Prostate gland (tissue), 2 donors: ENCODE measurements at regions not wholly inside any gene's neighbourhood (a gene's known extent, or its start where the extent isn't known, plus 50 kb on each side); places are given as distances from the start of the nearest gene placed in this dataset.
"Not testable (repeated sequence)": the region's sequence is repeated elsewhere in the genome, so short reads cannot be mapped to it uniquely, and the experiment has no call there.

Source experiments
- DNase-seq: peaks from one replicate; pipeline ENCODE4 v3.0.0-alpha.2; 2019; ENCODE audit warnings: low spot score
- H3K27ac ChIP-seq, 2 donors: fragments of 200-600 bp; sonication (generic); 2 replicates each; pipeline ENCODE4 v1.5.1; 2017 to 2019
- H3K27me3 ChIP-seq: fragments of 200-600 bp; sonication (generic); replicated peaks from 2 replicates; pipeline ENCODE4 v1.5.1; 2019; ENCODE audit not compliant: insufficient read depth
- H3K36me3 ChIP-seq, 2 donors: fragments of 200-600 bp; sonication (generic); 1 replicate in 1 of 2; 2 replicates in 1 of 2; pipeline versions ENCODE4 v1.5.1 to v1.8.1; 2017 to 2019
- H3K4me1 ChIP-seq: fragments of 200-600 bp; sonication (generic); replicated peaks from 2 replicates; pipeline ENCODE4 v1.5.1; 2019
- H3K4me3 ChIP-seq, 2 donors: fragments of 200-600 bp; sonication (generic); 2 replicates each; pipeline ENCODE4 v1.5.1; 2017 to 2019
- H3K9me3 ChIP-seq: fragments of 200-600 bp; sonication (generic); 2 replicates; pipeline ENCODE4 v1.5.1; 2017
- POLR2A ChIP-seq: fragments of 450-650 bp; IDR thresholded peaks from one replicate; pipeline ENCODE4 v1.6.1; 2016; ENCODE audit warnings: antibody characterized with exemption, mild to moderate bottlenecking
- POLR2AphosphoS5 ChIP-seq: sonication (generic); formaldehyde crosslinking; IDR thresholded peaks from one replicate; pipeline ENCODE4 v1.6.1; 2017; ENCODE audit warnings: antibody characterized with exemption
- WGBS: methylation state at CpG from one replicate; pipeline ENCODE4 v1.1.5; 2018; 5-methylcytosine and 5-hydroxymethylcytosine counted together
- intact Hi-C: fragments of 100-400 bp; cut with DNase I; formaldehyde crosslinking; loops from one replicate; pipeline ENCODE4 v1.14.2; 2022
- TF ChIP-seq, protein P1 (sequence below), 4 experiments: fragments of 200-600 bp in 2 of 4; fragments of 450-650 bp in 2 of 4; sonication (generic) in 2 of 4; IDR thresholded peaks; 1 replicate in 3 of 4; 2 replicates in 1 of 4; pipeline ENCODE4 v1.5.1; 2016 to 2019; ENCODE audit warnings: antibody characterized with exemption in 4 of 4, mild to moderate bottlenecking in 2 of 4, moderate library complexity in 2 of 4

DNA sequence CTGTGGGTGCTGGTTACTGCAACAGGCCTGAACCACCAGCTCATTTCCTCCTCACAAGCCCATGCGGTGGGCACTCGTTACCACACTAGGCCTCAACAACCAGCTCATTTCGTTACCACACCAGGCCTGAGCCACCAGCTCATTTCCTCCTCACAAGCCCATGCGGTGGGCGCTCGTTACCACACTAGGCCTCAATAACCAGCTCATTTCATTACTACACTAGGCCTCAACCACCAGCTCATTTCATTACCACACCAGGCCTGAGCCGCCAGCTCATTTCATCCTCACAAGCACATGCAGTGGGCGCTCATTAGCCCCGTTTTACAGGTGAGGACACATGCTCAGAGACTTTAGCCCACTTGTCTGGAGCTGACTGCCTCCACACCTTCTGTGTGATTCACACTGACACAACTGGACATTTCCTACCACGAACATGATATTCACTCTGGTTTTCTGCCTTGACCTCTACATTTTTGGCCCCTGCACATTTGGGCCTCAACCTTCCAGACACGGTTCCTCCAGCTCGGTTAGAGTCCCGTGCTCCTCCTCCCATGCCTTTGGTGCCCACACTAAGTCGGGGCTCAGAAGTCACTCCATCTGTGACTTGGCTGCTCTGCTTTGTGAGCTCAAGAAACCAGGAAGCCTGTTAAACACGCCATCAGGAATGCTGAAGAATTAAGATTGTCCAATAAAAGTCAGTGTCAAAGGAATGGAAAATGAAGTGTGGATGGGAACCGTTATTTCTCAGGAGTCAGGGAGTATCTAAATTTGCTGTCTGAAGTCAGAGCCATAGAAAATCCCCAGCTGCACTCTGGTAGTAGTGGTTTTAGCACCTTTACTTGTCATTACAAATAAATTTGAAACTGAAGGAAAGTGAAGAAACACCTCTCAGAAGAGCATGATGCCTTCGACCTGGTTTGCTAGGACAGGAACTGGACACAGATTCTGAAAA is 55.8 kb upstream of the LANCL2 start:
- TF ChIP-seq POLR2A (no peak), POLR2AphosphoS5 (no peak)
- TF ChIP-seq, protein P1, sequence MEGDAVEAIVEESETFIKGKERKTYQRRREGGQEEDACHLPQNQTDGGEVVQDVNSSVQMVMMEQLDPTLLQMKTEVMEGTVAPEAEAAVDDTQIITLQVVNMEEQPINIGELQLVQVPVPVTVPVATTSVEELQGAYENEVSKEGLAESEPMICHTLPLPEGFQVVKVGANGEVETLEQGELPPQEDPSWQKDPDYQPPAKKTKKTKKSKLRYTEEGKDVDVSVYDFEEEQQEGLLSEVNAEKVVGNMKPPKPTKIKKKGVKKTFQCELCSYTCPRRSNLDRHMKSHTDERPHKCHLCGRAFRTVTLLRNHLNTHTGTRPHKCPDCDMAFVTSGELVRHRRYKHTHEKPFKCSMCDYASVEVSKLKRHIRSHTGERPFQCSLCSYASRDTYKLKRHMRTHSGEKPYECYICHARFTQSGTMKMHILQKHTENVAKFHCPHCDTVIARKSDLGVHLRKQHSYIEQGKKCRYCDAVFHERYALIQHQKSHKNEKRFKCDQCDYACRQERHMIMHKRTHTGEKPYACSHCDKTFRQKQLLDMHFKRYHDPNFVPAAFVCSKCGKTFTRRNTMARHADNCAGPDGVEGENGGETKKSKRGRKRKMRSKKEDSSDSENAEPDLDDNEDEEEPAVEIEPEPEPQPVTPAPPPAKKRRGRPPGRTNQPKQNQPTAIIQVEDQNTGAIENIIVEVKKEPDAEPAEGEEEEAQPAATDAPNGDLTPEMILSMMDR (IDR thresholded peaks at IDR 0.05), result no peak
- no peak for DNase-seq
- no peaks in the 10 kb centered on the region for H3K4me1 ChIP-seq
- H3K36me3 ChIP-seq, result no peaks in the 10 kb centered on the region
- H3K9me3 ChIP-seq, result no peaks in the 10 kb centered on the region
- 83% methylated on average over 17 of the region's 17 CpGs for WGBS
- intact Hi-C loops, result no loop called here
- no peak overlapping the region for H3K27ac ChIP-seq
- H3K27me3 ChIP-seq, result no peaks in the 10 kb centered on the region
- H3K4me3 ChIP-seq, result no peak overlapping the region

DNA sequence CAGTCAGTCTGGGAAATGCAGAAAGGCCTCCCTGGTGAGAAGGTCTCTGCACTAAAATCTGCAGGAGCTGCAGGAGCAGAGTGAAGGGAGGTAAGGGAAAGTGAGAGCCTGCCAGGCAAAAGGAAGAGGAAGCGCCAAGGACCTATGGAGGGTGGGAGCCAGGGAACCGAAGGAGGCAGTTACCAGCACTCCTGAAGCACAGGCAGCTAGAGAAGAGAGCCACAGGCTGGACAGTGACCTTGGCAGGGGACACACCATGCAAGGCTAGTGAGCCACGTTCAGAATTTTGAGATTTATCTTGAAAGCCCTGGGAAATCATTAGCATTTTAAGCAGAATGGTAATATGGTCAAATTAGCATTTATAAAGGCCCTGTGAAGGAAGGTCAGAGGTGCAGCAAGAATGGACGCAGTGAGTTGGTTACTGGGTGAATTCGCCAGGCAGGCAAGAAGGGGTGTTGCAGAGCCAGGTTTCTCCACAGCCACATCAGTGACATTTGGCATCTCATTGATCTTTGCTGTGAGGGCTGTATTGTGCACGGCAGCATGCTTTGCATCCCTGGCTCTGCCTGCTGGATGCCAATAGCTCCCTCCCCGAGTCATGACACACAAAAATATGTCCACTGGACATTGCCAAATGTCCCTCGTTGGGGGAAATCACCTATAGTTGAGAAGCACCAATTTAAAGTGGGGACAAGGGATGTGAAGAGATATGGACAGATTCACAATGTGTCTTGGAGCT is 54.7 kb upstream of the LANCL2 start:
- WGBS, result 82% methylated on average over 8 of the region's 8 CpGs
- Histone ChIP-seq H3K27me3 (no peaks in the 10 kb centered on the region), H3K4me1 (no peaks in the 10 kb centered on the region), H3K9me3 (no peaks in the 10 kb centered on the region), H3K27ac (no peak overlapping the region), H3K36me3 (no peaks in the 10 kb centered on the region), H3K4me3 (no peak overlapping the region)
- intact Hi-C loops, result no loop called here
- no peak for DNase-seq
- TF ChIP-seq POLR2A, result no peak
- TF ChIP-seq, protein P1 (IDR thresholded peaks at IDR 0.05), result no peak
- TF ChIP-seq POLR2AphosphoS5, result no peak

DNA sequence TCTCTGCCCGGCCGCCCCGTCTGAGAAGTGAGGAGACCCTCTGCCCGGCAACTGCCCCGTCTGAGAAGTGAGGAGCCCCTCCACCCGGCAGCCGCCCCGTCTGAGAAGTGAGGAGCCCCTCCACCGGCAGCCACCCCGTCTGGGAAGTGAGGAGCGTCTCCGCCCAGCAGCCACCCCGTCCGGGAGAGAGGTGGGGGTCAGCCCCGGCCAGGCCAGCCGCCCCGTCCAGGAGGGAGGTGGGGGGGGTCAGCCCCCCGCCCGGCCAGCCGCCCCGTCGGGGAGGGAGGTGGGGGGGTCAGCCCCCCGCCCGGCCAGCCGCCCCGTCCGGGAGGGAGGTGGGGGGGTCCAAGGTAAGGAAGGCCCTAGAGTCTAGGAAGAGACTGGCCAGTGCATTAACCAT is 53.2 kb upstream of the LANCL2 start:
- H3K4me1 ChIP-seq, H3K27ac ChIP-seq, H3K9me3 ChIP-seq, DNase-seq, intact Hi-C loops, H3K27me3 ChIP-seq, H3K4me3 ChIP-seq, H3K36me3 ChIP-seq: not testable (repeated sequence)
- 93% methylated on average over 9 of the region's 27 CpGs for WGBS

DNA sequence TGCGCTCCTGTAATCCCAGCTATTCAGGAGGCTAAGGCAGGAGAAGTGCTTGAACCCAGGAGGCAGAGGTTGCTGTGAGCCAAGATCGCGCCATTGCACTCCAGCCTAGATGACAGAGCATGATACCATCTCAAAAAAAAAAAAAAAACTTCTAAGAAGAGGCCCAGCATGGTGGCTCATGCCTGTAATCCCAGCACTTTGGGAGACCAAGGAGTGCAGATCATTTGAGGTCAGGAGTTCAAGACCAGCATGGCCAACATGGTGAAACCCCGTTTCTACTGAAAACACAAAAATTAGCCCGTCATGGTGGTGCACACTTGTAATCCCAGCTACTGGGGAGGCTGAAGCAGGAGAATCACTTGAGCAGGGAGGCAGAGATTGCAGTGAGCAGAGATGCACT is 51.5 kb upstream of the LANCL2 start:
- H3K27me3 ChIP-seq, H3K4me3 ChIP-seq, intact Hi-C loops, H3K27ac ChIP-seq, H3K4me1 ChIP-seq, DNase-seq, H3K9me3 ChIP-seq, H3K36me3 ChIP-seq: not testable (repeated sequence)
- 85% methylated on average over 5 of the region's 5 CpGs for whole genome bisulfite sequencing

DNA sequence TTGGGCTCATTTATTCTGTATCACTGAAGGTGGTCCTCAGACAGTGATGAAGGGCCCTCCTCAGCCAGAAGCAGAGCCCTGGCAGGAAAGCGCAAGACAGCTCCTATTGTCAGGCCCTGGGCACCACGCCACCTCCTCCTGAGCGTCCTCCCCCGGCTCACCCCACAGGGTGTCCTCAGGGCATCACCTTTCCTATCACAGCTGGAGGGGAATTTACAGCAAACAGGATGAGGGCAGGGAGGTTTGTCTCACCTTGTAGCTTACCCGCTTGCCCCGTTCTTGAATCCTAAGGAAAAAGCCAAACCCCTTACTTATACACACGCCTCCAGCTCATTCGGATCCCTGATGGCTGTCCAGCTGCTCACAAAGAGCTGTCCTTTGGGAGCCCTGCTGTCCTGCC is 50.2 kb upstream of the LANCL2 start:
- WGBS, result 62% methylated on average over 8 of the region's 8 CpGs
- DNase-seq, result no peak
- Histone ChIP-seq H3K27ac (no peak overlapping the region), H3K4me1 (no peaks in the 10 kb centered on the region), H3K36me3 (no peaks in the 10 kb centered on the region), H3K27me3 (no peaks in the 10 kb centered on the region), H3K9me3 (no peaks in the 10 kb centered on the region), H3K4me3 (no peak overlapping the region)
- no peak for TF ChIP-seq POLR2AphosphoS5
- TF ChIP-seq, protein P1 (IDR thresholded peaks at IDR 0.05), result no peak
- TF ChIP-seq POLR2A, result no peak
- intact Hi-C loops, result no loop called here
